Keratinocyte (primary cell): ENCODE measurements at regions not wholly inside any gene's neighbourhood (a gene's known extent, or its start where the extent isn't known, plus 50 kb on each side); places are given as distances from the start of the nearest gene placed in this dataset.

ENCODE experiments used
- DNase-seq: peaks from one replicate; pipeline ENCODE4 v3.0.0-alpha.2; 2011; ENCODE audit warnings: low read depth, missing footprints, low spot score
- FAIRE-seq: peaks from 2 replicates; lab custom pipeline; 2011; peaks lifted over from hg19 to GRCh38; lab: Jason Lieb, UNC
- H2AFZ ChIP-seq: 2 replicates; pipeline ENCODE4 v1.6.0; 2012; ENCODE audit warnings: low read length, control low read depth, inconsistent platforms; ENCODE audit not compliant: control insufficient read depth
- H3K27ac ChIP-seq: 2 replicates; pipeline ENCODE4 v1.5.1; 2011; ENCODE audit warnings: low read length; ENCODE audit not compliant: control insufficient read depth, insufficient read depth
- H3K27me3 ChIP-seq: 3 replicates; pipeline ENCODE4 v1.6.0; 2011; ENCODE audit warnings: low read length; ENCODE audit not compliant: control insufficient read depth, insufficient read depth; ENCODE audit errors: extremely low read depth
- H3K36me3 ChIP-seq, 2 experiments: 2 replicates in 1 of 2; 3 replicates in 1 of 2; pipeline ENCODE4 v1.5.1; 2011; ENCODE audit warnings: low read length in 2 of 2, mild to moderate bottlenecking in 1 of 2; ENCODE audit not compliant: control insufficient read depth in 2 of 2, insufficient read depth in 2 of 2; ENCODE audit errors: extremely low read depth in 1 of 2
- H3K4me1 ChIP-seq: 3 replicates; pipeline ENCODE4 v1.5.1; 2011; ENCODE audit warnings: low read length; ENCODE audit not compliant: control insufficient read depth, insufficient read depth; ENCODE audit errors: extremely low read depth
- H3K4me2 ChIP-seq: 3 replicates; pipeline ENCODE4 v1.6.0; 2011; ENCODE audit warnings: low read depth, low read length; ENCODE audit not compliant: control insufficient read depth, insufficient read depth; ENCODE audit errors: extremely low read depth
- H3K4me3 ChIP-seq, 3 experiments: fragments of 200-600 bp in 1 of 3; sonication (generic) in 1 of 3; 2 replicates in 2 of 3; 3 replicates in 1 of 3; pipeline ENCODE4 v1.5.1; 2011 to 2016; ENCODE audit warnings: low read length in 3 of 3, mild to moderate bottlenecking in 3 of 3, control low read depth in 2 of 3, inconsistent platforms in 1 of 3, low read depth in 1 of 3, mixed read lengths in 1 of 3, mixed run types in 1 of 3, moderate library complexity in 1 of 3; ENCODE audit not compliant: control insufficient read depth in 2 of 3, insufficient read depth in 2 of 3; ENCODE audit errors: extremely low read depth in 1 of 3
- H3K79me2 ChIP-seq: 2 replicates; pipeline ENCODE4 v1.6.0; 2012; ENCODE audit warnings: low read length; ENCODE audit not compliant: control insufficient read depth, insufficient read depth
- H3K9ac ChIP-seq: 3 replicates; pipeline ENCODE4 v1.6.0; 2011; ENCODE audit warnings: low read length; ENCODE audit not compliant: control insufficient read depth, insufficient read depth; ENCODE audit errors: extremely low read depth
- H3K9me1 ChIP-seq: 3 replicates; pipeline ENCODE4 v1.6.0; 2011; ENCODE audit warnings: low read length; ENCODE audit not compliant: control insufficient read depth, insufficient read depth; ENCODE audit errors: extremely low read depth
- H3K9me3 ChIP-seq: 2 replicates; pipeline ENCODE4 v1.5.1; 2012; ENCODE audit warnings: low read depth, low read length; ENCODE audit not compliant: control insufficient read depth
- H4K20me1 ChIP-seq: 3 replicates; pipeline ENCODE4 v1.6.0; 2011; ENCODE audit warnings: low read length; ENCODE audit not compliant: control insufficient read depth, insufficient read depth; ENCODE audit errors: extremely low read depth
- CTCF ChIP-seq, 3 experiments: IDR thresholded peaks in 1 of 3; conservative IDR thresholded peaks in 1 of 3; optimal IDR thresholded peaks in 1 of 3; 2 replicates in 2 of 3; 3 replicates in 1 of 3; pipeline versions ENCODE3 to v1.5.1; 2011; ENCODE audit warnings: low read length in 3 of 3, mild to moderate bottlenecking in 3 of 3, moderate library complexity in 2 of 3, control low read depth in 1 of 3, inconsistent platforms in 1 of 3; ENCODE audit not compliant: insufficient read depth in 2 of 3; ENCODE audit errors: extremely low read depth in 1 of 3
- EZH2 ChIP-seq: IDR thresholded peaks from one replicate; pipeline ENCODE4 v1.6.1; 2012; ENCODE audit warnings: inconsistent platforms, mild to moderate bottlenecking, low read length, moderate library complexity
- dilution Hi-C: fragments of 300-500 bp; cut with MboI; formaldehyde crosslinking; loops from one replicate; pipeline ENCODE4 v1.7.0; 2020; ENCODE audit warnings: low sequenced_read_pairs; ENCODE audit not compliant: extremely low pct_ligation_motif_present

DNA sequence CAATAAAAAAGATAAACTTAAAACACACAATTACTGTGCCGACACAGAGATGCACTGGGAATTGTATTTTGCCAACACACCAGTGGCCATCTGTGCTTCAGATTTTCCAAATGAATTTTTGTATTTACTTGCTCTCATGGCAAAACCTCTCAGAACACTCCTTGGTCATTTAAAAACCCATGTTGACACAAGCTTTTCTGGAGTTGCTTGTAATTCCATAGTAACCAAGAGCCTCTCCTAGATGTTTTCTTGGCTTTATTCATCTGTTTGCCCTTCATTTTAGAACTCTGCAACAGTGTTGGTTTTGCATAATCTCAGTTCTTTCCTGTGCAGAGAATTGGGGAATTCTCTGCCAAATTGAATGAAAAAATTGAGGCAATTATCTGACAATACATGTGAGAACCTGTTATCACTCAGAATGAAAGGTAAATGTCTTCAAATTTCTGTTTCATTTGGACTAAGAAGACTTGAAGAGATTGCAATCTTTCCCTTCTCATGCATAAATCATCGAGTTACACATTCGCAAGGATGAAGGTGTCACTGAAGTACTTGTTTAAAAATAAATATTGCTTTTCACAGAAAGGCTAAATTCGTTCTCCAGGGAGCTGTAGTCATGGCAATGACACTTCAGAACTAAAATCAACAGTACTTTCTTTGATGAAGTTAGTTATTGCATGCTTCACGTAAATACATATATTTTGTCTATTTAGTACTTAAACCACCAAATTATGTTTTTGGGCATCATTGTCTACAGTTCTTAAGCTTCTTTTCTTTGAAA is 301.8 kb upstream of the CTSO start:
- Histone ChIP-seq H2AFZ (no peak overlapping the region), H3K36me3 (no peaks in the 10 kb centered on the region), H3K79me2 (no peaks in the 10 kb centered on the region), H3K27me3 (no peaks in the 10 kb centered on the region), H3K9ac (no peak overlapping the region), H3K4me3 (no peak overlapping the region), H3K9me3 (no peaks in the 10 kb centered on the region), H4K20me1 (no peaks in the 10 kb centered on the region), H3K27ac (no peak overlapping the region), H3K4me2 (no peak overlapping the region), H3K9me1 (no peaks in the 10 kb centered on the region), H3K4me1 (peaks cover under 1% of the 10 kb centered on the region)
- FAIRE-seq = no peak
- TF ChIP-seq CTCF (optimal IDR thresholded peaks at IDR 0.05 in 1 of 3, IDR thresholded peaks at IDR 0.05 in 1 of 3, conservative IDR thresholded peaks at IDR 0.05 in 1 of 3; ENCODE audit: extremely low read depth in 1 of 3, insufficient read depth in 2 of 3, low read length in 3 of 3) (no peak), EZH2 (no peak)
- dilution Hi-C loops = no loop called here
- DNase-seq = no peak

DNA sequence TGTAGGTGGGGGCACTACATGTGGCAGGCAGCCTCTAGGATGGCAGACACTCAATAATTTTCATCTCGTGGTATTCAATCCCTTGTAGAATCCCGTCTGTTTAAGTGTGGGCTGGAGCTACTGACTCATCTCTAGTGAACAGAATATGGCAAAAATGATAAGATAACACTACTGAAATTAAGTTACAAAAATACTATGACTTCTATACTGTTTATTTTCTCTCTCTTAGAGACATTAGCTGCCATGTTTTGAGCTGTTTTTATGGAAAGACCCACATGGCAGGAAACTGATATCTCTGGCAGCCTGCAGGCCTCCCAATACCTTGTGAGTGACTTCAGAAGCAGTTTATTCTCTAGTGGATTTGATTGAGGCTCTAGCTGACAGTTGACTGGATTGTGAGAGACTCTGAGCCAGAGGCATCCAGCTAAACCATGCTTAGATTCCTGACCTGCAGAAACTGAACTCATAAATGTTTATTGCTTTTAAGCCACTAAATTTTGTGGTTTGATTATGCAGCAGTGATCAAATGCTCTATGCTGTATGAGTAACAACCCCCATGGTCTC is 298.8 kb upstream of the CTSO start:
- no peaks in the 10 kb centered on the region for H3K9me3 ChIP-seq
- dilution Hi-C loops = no loop called here
- no peaks in the 10 kb centered on the region for H3K36me3 ChIP-seq
- DNase-seq = no peak
- H3K9me1 ChIP-seq = no peaks in the 10 kb centered on the region
- H3K79me2 ChIP-seq = no peaks in the 10 kb centered on the region
- no peak for FAIRE-seq
- no peak for TF ChIP-seq CTCF (optimal IDR thresholded peaks at IDR 0.05 in 1 of 3, IDR thresholded peaks at IDR 0.05 in 1 of 3, conservative IDR thresholded peaks at IDR 0.05 in 1 of 3; ENCODE audit: extremely low read depth in 1 of 3, insufficient read depth in 2 of 3, low read length in 3 of 3)
- no peak for TF ChIP-seq EZH2
- no peaks in the 10 kb centered on the region for H3K4me1 ChIP-seq
- no peak overlapping the region for H3K4me3 ChIP-seq
- H2AFZ ChIP-seq = no peak overlapping the region
- no peak overlapping the region for H3K4me2 ChIP-seq
- no peaks in the 10 kb centered on the region for H3K27me3 ChIP-seq
- no peak overlapping the region for H3K9ac ChIP-seq
- no peak overlapping the region for H3K27ac ChIP-seq
- H4K20me1 ChIP-seq = no peaks in the 10 kb centered on the region
